ENCODE measurements at regions not wholly inside any gene's neighbourhood (a gene's known extent, or its start where the extent isn't known, plus 50 kb on each side); places are given as distances from the start of the nearest gene placed in this dataset.

DNA sequence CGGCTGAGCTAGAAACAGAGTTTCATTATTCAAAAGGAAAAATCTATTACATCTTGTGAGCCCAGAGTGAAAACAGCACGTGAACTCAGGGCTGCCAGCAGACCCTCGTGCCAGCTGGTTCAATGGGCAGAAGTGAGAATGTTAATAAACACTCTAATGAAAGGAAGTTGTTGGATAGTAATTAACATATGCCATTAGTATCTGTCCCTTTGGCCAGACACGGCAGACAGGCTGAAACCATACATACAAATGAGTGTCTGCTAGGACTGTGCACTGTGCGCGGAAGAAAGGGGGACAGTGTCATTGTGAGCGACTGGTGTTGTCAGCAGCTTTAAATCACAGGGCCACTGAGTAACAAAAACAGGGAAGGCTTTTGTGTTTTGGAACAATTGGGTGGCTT lies 121.9 kb upstream of the TSC22D1 start:
- intact Hi-C loops (cut with micrococcal nuclease), result no loop called here
- no TSS peak for BruUV-seq (replicated peaks)
- H3K79me2 ChIP-seq (ENCODE audit: insufficient read depth, low read length), result no peaks in the 10 kb centered on the region
- ATAC-seq (no peak), DNase-seq (ENCODE audit: low read depth, low spot score) (no peak)
- no peak overlapping the region for H2AFZ ChIP-seq (ENCODE audit: low read depth, low read length, poor library complexity, severe bottlenecking)
- no peak overlapping the region for H3K4me2 ChIP-seq (ENCODE audit: low read length)
- CTCF ChIA-PET, result no interaction called here
- no peaks in the 10 kb centered on the region for H3K36me3 ChIP-seq (ENCODE audit: control insufficient read depth in 1 of 2, insufficient read depth in 2 of 2, low read length in 2 of 2)
- no peaks in the 10 kb centered on the region for H3K4me1 ChIP-seq (ENCODE audit: control insufficient read depth in 1 of 2, insufficient read depth in 2 of 2, low read length in 2 of 2)
- H3K27me3 ChIP-seq (ENCODE audit: insufficient read depth, low read length), result no peaks in the 10 kb centered on the region
- H3K9me2 ChIP-seq (ENCODE audit: insufficient read depth), result no peaks in the 10 kb centered on the region
- TF ChIP-seq YY1 (IDR thresholded peaks at IDR 0.05; ENCODE audit: extremely low read depth, insufficient replicate concordance, low read depth, low read length) (no peak), POLR2AphosphoS5 (IDR thresholded peaks at IDR 0.05; ENCODE audit: low read depth, low read length) (no peak), EZH2phosphoT487 (IDR thresholded peaks at IDR 0.05; ENCODE audit: borderline replicate concordance) (no peak), SIN3A (IDR thresholded peaks at IDR 0.05; ENCODE audit: low read depth) (no peak), TCF7L2 (IDR thresholded peaks at IDR 0.05; ENCODE audit: borderline replicate concordance, extremely low read depth, insufficient read depth, insufficient read length) (no peak), ZFX (IDR thresholded peaks at IDR 0.05) (no peak), EZH2 (IDR thresholded peaks at IDR 0.05) (no peak), CEBPB (IDR thresholded peaks at IDR 0.05; ENCODE audit: low read depth) (no peak), CBX3 (IDR thresholded peaks at IDR 0.05; ENCODE audit: low read depth) (no peak), POLR2A (IDR thresholded peaks at IDR 0.05; ENCODE audit: borderline replicate concordance, extremely low read depth, insufficient read depth, insufficient read length) (no peak), SP1 (IDR thresholded peaks at IDR 0.05; ENCODE audit: low read depth) (no peak), MAX (IDR thresholded peaks at IDR 0.05) (no peak)
- TF ChIP-seq, protein P1, sequence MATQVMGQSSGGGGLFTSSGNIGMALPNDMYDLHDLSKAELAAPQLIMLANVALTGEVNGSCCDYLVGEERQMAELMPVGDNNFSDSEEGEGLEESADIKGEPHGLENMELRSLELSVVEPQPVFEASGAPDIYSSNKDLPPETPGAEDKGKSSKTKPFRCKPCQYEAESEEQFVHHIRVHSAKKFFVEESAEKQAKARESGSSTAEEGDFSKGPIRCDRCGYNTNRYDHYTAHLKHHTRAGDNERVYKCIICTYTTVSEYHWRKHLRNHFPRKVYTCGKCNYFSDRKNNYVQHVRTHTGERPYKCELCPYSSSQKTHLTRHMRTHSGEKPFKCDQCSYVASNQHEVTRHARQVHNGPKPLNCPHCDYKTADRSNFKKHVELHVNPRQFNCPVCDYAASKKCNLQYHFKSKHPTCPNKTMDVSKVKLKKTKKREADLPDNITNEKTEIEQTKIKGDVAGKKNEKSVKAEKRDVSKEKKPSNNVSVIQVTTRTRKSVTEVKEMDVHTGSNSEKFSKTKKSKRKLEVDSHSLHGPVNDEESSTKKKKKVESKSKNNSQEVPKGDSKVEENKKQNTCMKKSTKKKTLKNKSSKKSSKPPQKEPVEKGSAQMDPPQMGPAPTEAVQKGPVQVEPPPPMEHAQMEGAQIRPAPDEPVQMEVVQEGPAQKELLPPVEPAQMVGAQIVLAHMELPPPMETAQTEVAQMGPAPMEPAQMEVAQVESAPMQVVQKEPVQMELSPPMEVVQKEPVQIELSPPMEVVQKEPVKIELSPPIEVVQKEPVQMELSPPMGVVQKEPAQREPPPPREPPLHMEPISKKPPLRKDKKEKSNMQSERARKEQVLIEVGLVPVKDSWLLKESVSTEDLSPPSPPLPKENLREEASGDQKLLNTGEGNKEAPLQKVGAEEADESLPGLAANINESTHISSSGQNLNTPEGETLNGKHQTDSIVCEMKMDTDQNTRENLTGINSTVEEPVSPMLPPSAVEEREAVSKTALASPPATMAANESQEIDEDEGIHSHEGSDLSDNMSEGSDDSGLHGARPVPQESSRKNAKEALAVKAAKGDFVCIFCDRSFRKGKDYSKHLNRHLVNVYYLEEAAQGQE (IDR thresholded peaks at IDR 0.05; ENCODE audit: low read depth), result no peak
- TF ChIP-seq, protein P2, sequence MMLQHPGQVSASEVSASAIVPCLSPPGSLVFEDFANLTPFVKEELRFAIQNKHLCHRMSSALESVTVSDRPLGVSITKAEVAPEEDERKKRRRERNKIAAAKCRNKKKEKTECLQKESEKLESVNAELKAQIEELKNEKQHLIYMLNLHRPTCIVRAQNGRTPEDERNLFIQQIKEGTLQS (IDR thresholded peaks at IDR 0.05), result no peak
- no peaks in the 10 kb centered on the region for H3K9me3 ChIP-seq (ENCODE audit: control insufficient read depth in 1 of 2, insufficient read depth in 1 of 2, low read depth in 1 of 2, low read length in 2 of 2)
- no peaks in the 10 kb centered on the region for H4K20me1 ChIP-seq (ENCODE audit: insufficient read depth)
- no peak overlapping the region for H3K9ac ChIP-seq (ENCODE audit: low read length)
- POLR2A ChIA-PET, result no interaction called here
- RAD21 ChIA-PET (ENCODE audit: low non-redundant PET in 1 of 2, low total read pairs in 2 of 2, uncharacterized antibody in 2 of 2, unreplicated experiment in 2 of 2), result interaction anchor here in 1 of 2 experiments (0.6 kb wide), 1 partner anchor 119 kb away, joined by 6 read pairs; no protein-coding TSS in a partner anchor
- H3K4me3 ChIP-seq (replicated peaks in 1 of 2; ENCODE audit: low read depth in 1 of 2, low read length in 2 of 2), result no peak overlapping the region
- H3K27ac ChIP-seq (ENCODE audit: low read depth, low read length), result no peak overlapping the region

Measured in HCT116 (cell line).